DND-41 (cell line): ENCODE measurements at regions not wholly inside any gene's neighbourhood (a gene's known extent, or its start where the extent isn't known, plus 50 kb on each side); places are given as distances from the start of the nearest gene placed in this dataset.

Experiments
- CTCF ChIP-seq: IDR thresholded peaks from 2 replicates; pipeline ENCODE4 v1.5.1; 2012; ENCODE audit warnings: borderline replicate concordance, low read length, moderate library complexity, mild to moderate bottlenecking; ENCODE audit not compliant: poor library complexity, severe bottlenecking; ENCODE audit errors: extremely low read depth
- EZH2 ChIP-seq: IDR thresholded peaks from 3 replicates; pipeline ENCODE4 v1.6.1; 2012; ENCODE audit warnings: borderline replicate concordance, low read depth, mild to moderate bottlenecking, moderate library complexity, low read length, inconsistent platforms; ENCODE audit not compliant: severe bottlenecking

- no peak for TF ChIP-seq EZH2
- no peak for TF ChIP-seq CTCF
Measured at GRCh38 chr9:28735738-28736342, 1162.6 kb upstream of the C9orf72 start.
